ENCODE measurements at regions not wholly inside any gene's neighbourhood (a gene's known extent, or its start where the extent isn't known, plus 50 kb on each side); places are given as distances from the start of the nearest gene placed in this dataset.

DNA sequence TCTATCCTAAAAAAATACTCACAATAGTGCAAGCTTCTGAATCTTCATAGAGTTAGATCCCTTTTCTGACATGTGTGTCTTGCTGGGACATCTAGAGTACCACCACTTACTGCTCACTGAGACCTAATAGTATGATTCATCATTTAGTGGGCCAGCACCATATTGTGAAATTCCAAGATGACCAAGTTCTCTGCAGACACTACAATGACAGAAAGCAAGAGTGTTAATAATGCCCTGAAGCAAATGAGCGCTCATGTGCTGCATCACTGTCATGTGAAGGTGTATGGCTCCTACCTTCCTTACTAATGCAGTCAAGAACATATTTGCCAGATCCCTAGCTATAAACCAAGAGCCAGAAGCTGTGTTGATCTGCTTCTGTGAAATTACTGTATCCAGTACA is 606.2 kb upstream of the NXPH2 start:
- TF ChIP-seq, protein P1, sequence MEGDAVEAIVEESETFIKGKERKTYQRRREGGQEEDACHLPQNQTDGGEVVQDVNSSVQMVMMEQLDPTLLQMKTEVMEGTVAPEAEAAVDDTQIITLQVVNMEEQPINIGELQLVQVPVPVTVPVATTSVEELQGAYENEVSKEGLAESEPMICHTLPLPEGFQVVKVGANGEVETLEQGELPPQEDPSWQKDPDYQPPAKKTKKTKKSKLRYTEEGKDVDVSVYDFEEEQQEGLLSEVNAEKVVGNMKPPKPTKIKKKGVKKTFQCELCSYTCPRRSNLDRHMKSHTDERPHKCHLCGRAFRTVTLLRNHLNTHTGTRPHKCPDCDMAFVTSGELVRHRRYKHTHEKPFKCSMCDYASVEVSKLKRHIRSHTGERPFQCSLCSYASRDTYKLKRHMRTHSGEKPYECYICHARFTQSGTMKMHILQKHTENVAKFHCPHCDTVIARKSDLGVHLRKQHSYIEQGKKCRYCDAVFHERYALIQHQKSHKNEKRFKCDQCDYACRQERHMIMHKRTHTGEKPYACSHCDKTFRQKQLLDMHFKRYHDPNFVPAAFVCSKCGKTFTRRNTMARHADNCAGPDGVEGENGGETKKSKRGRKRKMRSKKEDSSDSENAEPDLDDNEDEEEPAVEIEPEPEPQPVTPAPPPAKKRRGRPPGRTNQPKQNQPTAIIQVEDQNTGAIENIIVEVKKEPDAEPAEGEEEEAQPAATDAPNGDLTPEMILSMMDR (IDR thresholded peaks at IDR 0.05): no peak
- TF ChIP-seq POLR2A (IDR thresholded peaks at IDR 0.05): no peak

Data from vagina (tissue), 2 donors.